HEK293 (cell line): ENCODE measurements at regions not wholly inside any gene's neighbourhood (a gene's known extent, or its start where the extent isn't known, plus 50 kb on each side); places are given as distances from the start of the nearest gene placed in this dataset.

Experiments
- CTCF ChIA-PET: fragments of 350-600 bp; formaldehyde crosslinking; extraction: SDS; loops from one replicate; lab custom pipeline; 2021; ENCODE audit warnings: antibody characterized with exemption; lab: Yijun Ruan, JAX
- POLR2A ChIA-PET: fragments of 300-600 bp; formaldehyde crosslinking; extraction: SDS; loops from one replicate; lab custom pipeline; 2020; ENCODE audit warnings: antibody characterized with exemption, inconsistent platforms; lab: Yijun Ruan, JAX
- H3K27ac ChIP-seq: fragments of 200-500 bp; sonication (Bioruptor generic); 2 replicates; pipeline ENCODE4 v1.5.1; 2014; ENCODE audit warnings: low read depth, low read length, control low read depth, inconsistent platforms; ENCODE audit errors: extremely low read depth
- H3K36me3 ChIP-seq, 2 experiments: fragments of 200-500 bp in 1 of 2; sonication (Bioruptor generic) in 1 of 2; 1 replicate in 1 of 2; 2 replicates in 1 of 2; pipeline ENCODE4 v1.5.1; 2014 to 2017; ENCODE audit warnings: inconsistent platforms in 2 of 2, low read length in 2 of 2; ENCODE audit not compliant: control insufficient read depth in 2 of 2, insufficient read depth in 1 of 2
- H3K4me1 ChIP-seq: fragments of 200-500 bp; sonication (Bioruptor generic); 2 replicates; pipeline ENCODE4 v1.5.1; 2014; ENCODE audit warnings: mild to moderate bottlenecking, low read length, inconsistent platforms; ENCODE audit not compliant: control insufficient read depth, insufficient read depth
- H3K4me3 ChIP-seq: 2 replicates; pipeline ENCODE4 v1.5.1; 2011; ENCODE audit warnings: low read depth, mild to moderate bottlenecking, control low read depth, low read length, moderate library complexity
- H3K9me3 ChIP-seq: fragments of 200-500 bp; sonication (Bioruptor generic); 2 replicates; pipeline ENCODE4 v1.5.1; 2014; ENCODE audit warnings: low read depth, low read length, inconsistent platforms; ENCODE audit not compliant: control insufficient read depth, insufficient read depth
- ATF2 ChIP-seq: fragments of 450-650 bp; formaldehyde crosslinking; IDR thresholded peaks from 2 replicates; pipeline ENCODE4 v1.5.1; 2016; ENCODE audit warnings: missing biosample characterization, missing genetic modification characterization, low read depth
- PRDM1 ChIP-seq: fragments of 450-650 bp; formaldehyde crosslinking; IDR thresholded peaks from 2 replicates; pipeline ENCODE4; 2016; ENCODE audit warnings: missing biosample characterization, missing genetic modification characterization
- PRDM6 ChIP-seq: fragments of 450-650 bp; formaldehyde crosslinking; IDR thresholded peaks from 2 replicates; pipeline ENCODE4 v1.5.1; 2017; ENCODE audit warnings: missing biosample characterization, missing genetic modification characterization
- REST ChIP-seq: fragments of 450-650 bp; formaldehyde crosslinking; IDR thresholded peaks from 2 replicates; pipeline ENCODE4 v1.5.1; 2016; ENCODE audit warnings: missing biosample characterization, missing genetic modification characterization
- SP7 ChIP-seq: fragments of 450-650 bp; formaldehyde crosslinking; IDR thresholded peaks from 2 replicates; pipeline ENCODE4 v1.5.1; 2016; ENCODE audit warnings: missing biosample characterization, missing genetic modification characterization
- ZFP3 ChIP-seq: fragments of 450-650 bp; formaldehyde crosslinking; IDR thresholded peaks from 2 replicates; pipeline ENCODE4 v1.5.1; 2016; ENCODE audit warnings: low read depth, missing biosample characterization, missing genetic modification characterization
- ZFP69B ChIP-seq: fragments of 450-650 bp; formaldehyde crosslinking; IDR thresholded peaks from 2 replicates; pipeline ENCODE4 v1.5.1; 2016; ENCODE audit warnings: missing biosample characterization, missing genetic modification characterization
- ZNF112 ChIP-seq: fragments of 450-650 bp; formaldehyde crosslinking; IDR thresholded peaks from 2 replicates; pipeline ENCODE4 v1.5.0; 2017; ENCODE audit warnings: missing biosample characterization, missing genetic modification characterization
- ZNF138 ChIP-seq: fragments of 450-650 bp; formaldehyde crosslinking; IDR thresholded peaks from 2 replicates; pipeline ENCODE4 v1.5.1; 2016; ENCODE audit warnings: missing biosample characterization, missing genetic modification characterization, borderline replicate concordance
- ZNF223 ChIP-seq: fragments of 450-650 bp; formaldehyde crosslinking; IDR thresholded peaks from 2 replicates; pipeline ENCODE4 v1.5.1; 2016; ENCODE audit warnings: missing biosample characterization, missing genetic modification characterization
- ZNF24 ChIP-seq: fragments of 450-650 bp; formaldehyde crosslinking; IDR thresholded peaks from 2 replicates; pipeline ENCODE4 v1.5.1; 2016; ENCODE audit warnings: missing biosample characterization, missing genetic modification characterization
- ZNF362 ChIP-seq: fragments of 450-650 bp; formaldehyde crosslinking; IDR thresholded peaks from 2 replicates; pipeline ENCODE4 v1.5.1; 2016; ENCODE audit warnings: missing biosample characterization, missing genetic modification characterization
- ZNF423 ChIP-seq: fragments of 450-650 bp; formaldehyde crosslinking; IDR thresholded peaks from 2 replicates; pipeline ENCODE4 v1.5.1; 2016; ENCODE audit warnings: missing biosample characterization, missing genetic modification characterization
- ZNF473 ChIP-seq: fragments of 450-650 bp; formaldehyde crosslinking; IDR thresholded peaks from 2 replicates; pipeline ENCODE4 v1.5.1; 2017; ENCODE audit warnings: missing biosample characterization, missing genetic modification characterization
- ZNF501 ChIP-seq: fragments of 450-650 bp; formaldehyde crosslinking; IDR thresholded peaks from 2 replicates; pipeline ENCODE4 v1.5.1; 2016; ENCODE audit warnings: missing biosample characterization, missing genetic modification characterization
- ZNF514 ChIP-seq: fragments of 450-650 bp; formaldehyde crosslinking; IDR thresholded peaks from 2 replicates; pipeline ENCODE4 v1.5.1; 2016; ENCODE audit warnings: missing biosample characterization, missing genetic modification characterization
- ZNF544 ChIP-seq: fragments of 450-650 bp; formaldehyde crosslinking; IDR thresholded peaks from 2 replicates; pipeline ENCODE4 v1.5.0; 2017; ENCODE audit warnings: missing biosample characterization, missing genetic modification characterization
- ZNF549 ChIP-seq: fragments of 450-650 bp; IDR thresholded peaks from 2 replicates; pipeline ENCODE4 v1.5.1; 2018; ENCODE audit warnings: missing biosample characterization, missing genetic modification characterization, mild to moderate bottlenecking, inconsistent platforms, moderate library complexity
- ZNF658 ChIP-seq: fragments of 450-650 bp; formaldehyde crosslinking; IDR thresholded peaks from 2 replicates; pipeline ENCODE4; 2016; ENCODE audit warnings: missing biosample characterization, missing genetic modification characterization
- ZNF664 ChIP-seq: fragments of 450-650 bp; formaldehyde crosslinking; IDR thresholded peaks from 2 replicates; pipeline ENCODE4 v1.5.1; 2016; ENCODE audit warnings: missing biosample characterization, missing genetic modification characterization
- ZNF785 ChIP-seq: fragments of 450-650 bp; formaldehyde crosslinking; IDR thresholded peaks from 2 replicates; pipeline ENCODE4 v1.5.1; 2016; ENCODE audit warnings: missing biosample characterization, missing genetic modification characterization
- ZNF830 ChIP-seq: fragments of 450-650 bp; IDR thresholded peaks from 2 replicates; pipeline ENCODE4 v1.5.0; 2018; ENCODE audit warnings: missing biosample characterization, missing genetic modification characterization, low read depth, mild to moderate bottlenecking, moderate library complexity
- ZXDB ChIP-seq: fragments of 450-650 bp; formaldehyde crosslinking; IDR thresholded peaks from 2 replicates; pipeline ENCODE4 v1.5.1; 2016; ENCODE audit warnings: missing biosample characterization, missing genetic modification characterization

GRCh38 chr2:48107326-48107925 lies 201.1 kb upstream of the FBXO11 start (continued):
- no peak for TF ChIP-seq REST (tag by site-specific recombination)
- TF ChIP-seq ZNF423: no peak
- no peak for TF ChIP-seq PRDM1 (tag by site-specific recombination)
- TF ChIP-seq ZNF501 (tag by site-specific recombination): no peak

- POLR2A ChIA-PET: no interaction called here
- Histone ChIP-seq H3K36me3 (no peaks in the 10 kb centered on the region), H3K27ac (no peak overlapping the region), H3K9me3 (no peaks in the 10 kb centered on the region), H3K4me3 (no peak overlapping the region), H3K4me1 (no peaks in the 10 kb centered on the region)
- CTCF ChIA-PET: interaction anchor here (0.8 to 1.7 kb wide), 3 partner anchors 312 to 317 kb away, joined by 4 to 5 read pairs (median 4); no protein-coding TSS in a partner anchor
- 0 out of 2 replicates have a peak, but pooled peaks have one; percentile 26 for TF ChIP-seq ZNF664 (tag by site-specific recombination)
- TF ChIP-seq ZFP3: 0 out of 2 replicates have a peak, but pooled peaks have one; percentile 43
- no peak for TF ChIP-seq ZNF785
Observed at GRCh38 chr2:48108455-48108854, 202.2 kb upstream of the FBXO11 start.

GRCh38 chr2:48109491-48110204 lies 203.3 kb upstream of the FBXO11 start:
- no peak overlapping the region for H3K27ac ChIP-seq
- POLR2A ChIA-PET: no interaction called here

GRCh38 chr2:48110492-48110891 lies 204.0 kb upstream of the FOXN2 start:
- Histone ChIP-seq H3K4me1 (no peaks in the 10 kb centered on the region), H3K36me3 (no peaks in the 10 kb centered on the region), H3K27ac (no peak overlapping the region), H3K4me3 (no peak overlapping the region), H3K9me3 (no peaks in the 10 kb centered on the region)
- ChIA-PET CTCF (interaction anchor here (1.2 to 1.7 kb wide), 2 partner anchors 29 to 315 kb away, joined by 4 to 5 read pairs; no protein-coding TSS in a partner anchor), POLR2A (no interaction called here)
- no peak for TF ChIP-seq ZNF223
- TF ChIP-seq PRDM6 (tag by site-specific recombination): no peak
- TF ChIP-seq ZNF544 (tag by site-specific recombination): no peak
- no peak for TF ChIP-seq SP7
- no peak for TF ChIP-seq ZXDB (tag by site-specific recombination)
- no peak for TF ChIP-seq ZNF112 (tag by site-specific recombination)
- TF ChIP-seq ZNF658 (tag by site-specific recombination): no peak
- TF ChIP-seq ZNF24: no peak
- TF ChIP-seq ATF2: no peak
- TF ChIP-seq ZNF138 (tag by site-specific recombination): no peak
- no peak for TF ChIP-seq ZNF549 (tag by site-specific recombination)
- no peak for TF ChIP-seq ZNF514 (tag by site-specific recombination)

More at GRCh38 chr2:48109491-48110204, 203.3 kb upstream of the FBXO11 start:
- Histone ChIP-seq H3K9me3 (no peaks in the 10 kb centered on the region), H3K4me1 (no peaks in the 10 kb centered on the region), H3K36me3 (no peaks in the 10 kb centered on the region), H3K4me3 (no peak overlapping the region)
- CTCF ChIA-PET: interaction anchor here (1.2 to 1.7 kb wide), 3 partner anchors 28 to 316 kb away, joined by 3 to 5 read pairs (median 4); no protein-coding TSS in a partner anchor
- TF ChIP-seq ZFP69B (tag by site-specific recombination) (no peak), ZNF362 (tag by site-specific recombination) (peak; percentile 26; the same call in 1 of the 2 replicates), ZNF473 (tag by site-specific recombination) (no peak), ZNF830 (tag by site-specific recombination) (no peak)
